Tibial artery (tissue), 4 donors: ENCODE measurements at regions not wholly inside any gene's neighbourhood (a gene's known extent, or its start where the extent isn't known, plus 50 kb on each side); places are given as distances from the start of the nearest gene placed in this dataset.
"Not testable (repeated sequence)": the region's sequence is repeated elsewhere in the genome, so short reads cannot be mapped to it uniquely, and the experiment has no call there.

Experiments used
- DNase-seq, 2 donors: peaks; one replicate each; pipeline ENCODE4 v3.0.0-alpha.2; 2019
- H3K27ac ChIP-seq, 2 donors: fragments of 200-600 bp; sonication (generic) in 1 of 2; 1 replicate in 1 of 2; 2 replicates in 1 of 2; pipeline ENCODE4 v1.5.1; 2018 to 2019; ENCODE audit warnings: mild to moderate bottlenecking in 1 of 2
- H3K27me3 ChIP-seq, 2 donors: fragments of 200-600 bp; sonication (generic) in 1 of 2; one replicate each; pipeline versions ENCODE4 v1.5.1 to v1.6.0; 2016 to 2019
- H3K36me3 ChIP-seq, 3 donors: fragments of 200-600 bp; sonication (generic) in 2 of 3; one replicate each; pipeline ENCODE4 v1.5.1; 2016 to 2019; ENCODE audit warnings: mild to moderate bottlenecking in 2 of 3
- H3K4me1 ChIP-seq, 4 donors: fragments of 200-600 bp; sonication (generic) in 2 of 4; 1 replicate in 3 of 4; 2 replicates in 1 of 4; pipeline ENCODE4 v1.5.1; 2016 to 2019
- H3K4me3 ChIP-seq, 2 donors: fragments of 200-600 bp; sonication (generic) in 1 of 2; 1 replicate in 1 of 2; 2 replicates in 1 of 2; pipeline ENCODE4 v1.5.1; 2018 to 2019; ENCODE audit warnings: mild to moderate bottlenecking in 2 of 2
- H3K9me3 ChIP-seq, 3 donors: fragments of 200-600 bp; sonication (generic) in 1 of 3; one replicate each; pipeline ENCODE4 v1.5.1; 2016 to 2019
- CTCF ChIP-seq, 2 experiments: fragments of 200-600 bp in 1 of 2; fragments of 450-650 bp in 1 of 2; IDR thresholded peaks; one replicate each; pipeline ENCODE4 v1.5.1; 2017 to 2019; ENCODE audit warnings: antibody characterized with exemption in 2 of 2, mild to moderate bottlenecking in 1 of 2, moderate library complexity in 1 of 2
- intact Hi-C: fragments of 100-400 bp; cut with DNase I; formaldehyde crosslinking; loops from one replicate; pipeline ENCODE4 v1.15.0; 2023; ENCODE audit warnings: low total_unique reads

- TF ChIP-seq CTCF (IDR thresholded peaks at IDR 0.05), result no peak
- intact Hi-C loops, result no loop called here
- H3K9me3 ChIP-seq, result no peaks in the 10 kb centered on the region
- H3K4me3 ChIP-seq, result no peak overlapping the region
- H3K27me3 ChIP-seq, result no peaks in the 10 kb centered on the region
- DNase-seq, result no peak
- no peaks in the 10 kb centered on the region for H3K4me1 ChIP-seq
- no peak overlapping the region for H3K27ac ChIP-seq
- no peaks in the 10 kb centered on the region for H3K36me3 ChIP-seq
Observed at GRCh38 chr6:134750669-134751068, 199.2 kb downstream of the ALDH8A1 start.

GRCh38 chr6:134748484-134748883 lies 201.4 kb downstream of the ALDH8A1 start:
- no peak for TF ChIP-seq CTCF (IDR thresholded peaks at IDR 0.05)

GRCh38 chr6:134747197-134747596 lies 202.7 kb downstream of the ALDH8A1 start:
- H3K36me3 ChIP-seq, H3K9me3 ChIP-seq, DNase-seq, H3K4me3 ChIP-seq, intact Hi-C loops, H3K27me3 ChIP-seq, H3K4me1 ChIP-seq, H3K27ac ChIP-seq: not testable (repeated sequence)

More at GRCh38 chr6:134748484-134748883, 201.4 kb downstream of the ALDH8A1 start:
- no peaks in the 10 kb centered on the region for H3K4me1 ChIP-seq
- no peaks in the 10 kb centered on the region for H3K36me3 ChIP-seq
- H3K27me3 ChIP-seq, result no peaks in the 10 kb centered on the region
- no peak overlapping the region for H3K4me3 ChIP-seq
- no peaks in the 10 kb centered on the region for H3K9me3 ChIP-seq
- intact Hi-C loops, result no loop called here
- no peak overlapping the region for H3K27ac ChIP-seq
- no peak for DNase-seq

GRCh38 chr6:134746140-134746539 lies 203.8 kb downstream of the ALDH8A1 start:
- Histone ChIP-seq H3K27me3 (no peaks in the 10 kb centered on the region), H3K36me3 (no peaks in the 10 kb centered on the region), H3K9me3 (no peaks in the 10 kb centered on the region), H3K4me3 (no peak overlapping the region), H3K4me1 (no peaks in the 10 kb centered on the region), H3K27ac (no peak overlapping the region)
- no peak for DNase-seq
- intact Hi-C loops, result no loop called here
- TF ChIP-seq CTCF (IDR thresholded peaks at IDR 0.05), result no peak

- H3K4me3 ChIP-seq, intact Hi-C loops, H3K4me1 ChIP-seq, H3K36me3 ChIP-seq, H3K27ac ChIP-seq, H3K9me3 ChIP-seq, H3K27me3 ChIP-seq, DNase-seq: not testable (repeated sequence)
Observed at GRCh38 chr6:134745192-134745591, 204.7 kb downstream of the ALDH8A1 start.

- Histone ChIP-seq H3K27me3 (no peaks in the 10 kb centered on the region), H3K9me3 (no peaks in the 10 kb centered on the region), H3K4me3 (no peak overlapping the region), H3K4me1 (no peaks in the 10 kb centered on the region), H3K27ac (no peak overlapping the region), H3K36me3 (no peaks in the 10 kb centered on the region)
- no peak for DNase-seq
- intact Hi-C loops, result no loop called here
- no peak for TF ChIP-seq CTCF (IDR thresholded peaks at IDR 0.05)
Observed at GRCh38 chr6:134744301-134744700, 205.6 kb downstream of the ALDH8A1 start.

- Histone ChIP-seq H3K27me3 (no peaks in the 10 kb centered on the region), H3K36me3 (no peaks in the 10 kb centered on the region), H3K4me1 (no peaks in the 10 kb centered on the region), H3K27ac (no peak overlapping the region), H3K9me3 (no peaks in the 10 kb centered on the region), H3K4me3 (no peak overlapping the region)
- intact Hi-C loops, result no loop called here
- no peak for DNase-seq
- TF ChIP-seq CTCF (IDR thresholded peaks at IDR 0.05), result no peak
Observed at GRCh38 chr6:134741200-134741536, 208.7 kb downstream of the ALDH8A1 start.
